Spleen (tissue), 11 donors: ENCODE measurements at regions not wholly inside any gene's neighbourhood (a gene's known extent, or its start where the extent isn't known, plus 50 kb on each side); places are given as distances from the start of the nearest gene placed in this dataset.

Experiments used
- DNase-seq: peaks from one replicate; pipeline ENCODE4 v3.0.0-alpha.2; 2020
- H3K27ac ChIP-seq, 8 donors: fragments of 200-600 bp; sonication (generic) in 7 of 8; 1 replicate in 4 of 8; 2 replicates in 4 of 8; pipeline versions ENCODE4 v1.5.0 to v1.8.0; 2016 to 2021; ENCODE audit warnings: inconsistent platforms in 4 of 8, mild to moderate bottlenecking in 4 of 8, moderate library complexity in 1 of 8
- H3K27me3 ChIP-seq, 7 donors: fragments of 200-600 bp; sonication (generic) in 6 of 7; replicated peaks in 1 of 7; 1 replicate in 4 of 7; 2 replicates in 3 of 7; pipeline versions ENCODE4 v1.5.0 to v1.8.0; 2016 to 2021; ENCODE audit warnings: inconsistent platforms in 3 of 7, mild to moderate bottlenecking in 1 of 7
- H3K36me3 ChIP-seq, 6 donors: fragments of 200-600 bp; sonication (generic) in 5 of 6; 1 replicate in 4 of 6; 2 replicates in 2 of 6; pipeline versions ENCODE4 v1.5.0 to v1.8.0; 2016 to 2021; ENCODE audit warnings: inconsistent platforms in 2 of 6
- H3K4me1 ChIP-seq, 6 donors: fragments of 200-600 bp; sonication (generic) in 5 of 6; 1 replicate in 3 of 6; 2 replicates in 3 of 6; pipeline versions ENCODE4 v1.5.0 to v1.8.0; 2016 to 2021; ENCODE audit warnings: inconsistent platforms in 3 of 6
- H3K4me3 ChIP-seq, 8 donors: fragments of 200-600 bp; sonication (generic) in 7 of 8; 1 replicate in 4 of 8; 2 replicates in 4 of 8; pipeline versions ENCODE4 v1.5.0 to v1.8.0; 2016 to 2021; ENCODE audit warnings: inconsistent platforms in 4 of 8, mild to moderate bottlenecking in 4 of 8, moderate library complexity in 2 of 8
- H3K9me3 ChIP-seq, 8 donors: fragments of 200-600 bp; sonication (generic) in 7 of 8; 1 replicate in 4 of 8; 2 replicates in 4 of 8; pipeline versions ENCODE4 v1.5.0 to v1.8.0; 2016 to 2021; ENCODE audit warnings: inconsistent platforms in 4 of 8
- POLR2A ChIP-seq, 3 donors: fragments of 450-650 bp; IDR thresholded peaks; one replicate each; pipeline ENCODE4 v1.5.1; 2017; ENCODE audit warnings: antibody characterized with exemption in 3 of 3, mild to moderate bottlenecking in 1 of 3
- POLR2AphosphoS5 ChIP-seq, 3 donors: sonication (generic); formaldehyde crosslinking; IDR thresholded peaks; one replicate each; pipeline ENCODE4 v1.5.1; 2017; ENCODE audit warnings: antibody characterized with exemption in 3 of 3
- WGBS, 5 donors: extraction: QIAGEN DNeasy Blood & Tissue Kit in 3 of 5; methylation state at CpG; one replicate each; pipeline versions ENCODE4 v1.1.5 to v1.1.7; 2013 to 2018; 5-methylcytosine and 5-hydroxymethylcytosine counted together
- intact Hi-C: fragments of 100-400 bp; cut with DNase I; formaldehyde crosslinking; loops from one replicate; pipeline ENCODE4 v1.15.0; 2023; ENCODE audit warnings: low total_unique reads
- TF ChIP-seq, protein P1 (sequence below), 11 experiments: fragments of 200-600 bp in 7 of 11; fragments of 450-650 bp in 4 of 11; sonication (generic) in 4 of 11; IDR thresholded peaks in 8 of 11; conservative IDR thresholded peaks in 3 of 11; 1 replicate in 7 of 11; 2 replicates in 4 of 11; pipeline versions ENCODE4 v1.4.0 to v1.8.0; 2016 to 2021; ENCODE audit warnings: antibody characterized with exemption in 11 of 11, inconsistent platforms in 4 of 11, mild to moderate bottlenecking in 1 of 11
- donor health status: healthy with polysubstance abuse.
- donor health status: DM: no; HTN: no; CAD: no; lungs with moderate emphysema.
- donor health status: DM: no; HTN: no; CAD: no.
- donor health status: Bipolar disorder and iron deficiency.
- donor health status: healthy.
- donor health status: DM: no; HTN: no; CAD: no.
- donor health status: DM: yes; HTN: yes; CAD: no.

GRCh38 chr6:18326001-18326400 lies 61.1 kb upstream of the RNF144B start:
- 57 to 80% (median 61%) methylated on average over 2 of the region's 2 CpGs for WGBS, 5 donors
- peaks cover 0 to 46% (median 18%) of the 10 kb centered on the region in 6 donors for H3K4me1 ChIP-seq
- intact Hi-C loops = no loop called here

DNA sequence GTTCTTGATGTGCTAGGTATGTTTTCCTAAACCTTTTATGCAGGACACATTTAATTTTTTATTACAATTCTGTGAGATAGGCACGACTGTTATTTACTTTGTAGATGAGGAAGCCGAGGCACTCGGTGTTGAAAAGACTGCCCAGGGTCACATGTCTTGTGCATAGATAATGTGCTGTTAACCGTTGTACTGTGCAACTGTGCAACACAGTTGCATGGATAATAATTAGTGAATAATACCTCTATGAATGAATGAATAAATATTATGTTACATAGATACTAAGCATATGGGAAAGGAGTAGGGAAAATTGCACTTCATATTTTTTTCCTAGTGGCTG lies 60.3 kb upstream of the DEK start:
- H3K4me3 ChIP-seq = no peak overlapping the region
- no peak for TF ChIP-seq POLR2AphosphoS5 (IDR thresholded peaks at IDR 0.05)
- no peak for TF ChIP-seq POLR2A (IDR thresholded peaks at IDR 0.05)
- TF ChIP-seq, protein P1, sequence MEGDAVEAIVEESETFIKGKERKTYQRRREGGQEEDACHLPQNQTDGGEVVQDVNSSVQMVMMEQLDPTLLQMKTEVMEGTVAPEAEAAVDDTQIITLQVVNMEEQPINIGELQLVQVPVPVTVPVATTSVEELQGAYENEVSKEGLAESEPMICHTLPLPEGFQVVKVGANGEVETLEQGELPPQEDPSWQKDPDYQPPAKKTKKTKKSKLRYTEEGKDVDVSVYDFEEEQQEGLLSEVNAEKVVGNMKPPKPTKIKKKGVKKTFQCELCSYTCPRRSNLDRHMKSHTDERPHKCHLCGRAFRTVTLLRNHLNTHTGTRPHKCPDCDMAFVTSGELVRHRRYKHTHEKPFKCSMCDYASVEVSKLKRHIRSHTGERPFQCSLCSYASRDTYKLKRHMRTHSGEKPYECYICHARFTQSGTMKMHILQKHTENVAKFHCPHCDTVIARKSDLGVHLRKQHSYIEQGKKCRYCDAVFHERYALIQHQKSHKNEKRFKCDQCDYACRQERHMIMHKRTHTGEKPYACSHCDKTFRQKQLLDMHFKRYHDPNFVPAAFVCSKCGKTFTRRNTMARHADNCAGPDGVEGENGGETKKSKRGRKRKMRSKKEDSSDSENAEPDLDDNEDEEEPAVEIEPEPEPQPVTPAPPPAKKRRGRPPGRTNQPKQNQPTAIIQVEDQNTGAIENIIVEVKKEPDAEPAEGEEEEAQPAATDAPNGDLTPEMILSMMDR (IDR thresholded peaks at IDR 0.05 in 8 of 11, conservative IDR thresholded peaks at IDR 0.05 in 3 of 11) = no peak
- H3K36me3 ChIP-seq = no peaks in the 10 kb centered on the region
- H3K27ac ChIP-seq = no peak overlapping the region
- no peaks in the 10 kb centered on the region for H3K27me3 ChIP-seq
- DNase-seq = no peak
- WGBS, 5 donors = 45 to 71% (median 54%) methylated on average over 4 of the region's 4 CpGs
- H3K4me1 ChIP-seq = peaks cover 0 to 33% (median 13%) of the 10 kb centered on the region in 6 donors
- intact Hi-C loops = loop anchor here (2.0 kb wide), 1 partner anchor 180 kb away; no protein-coding TSS in a partner anchor
- H3K9me3 ChIP-seq = no peaks in the 10 kb centered on the region

More at GRCh38 chr6:18326001-18326400, 61.1 kb upstream of the RNF144B start:
- no peak for DNase-seq
- Histone ChIP-seq H3K27me3 (no peaks in the 10 kb centered on the region), H3K27ac (no peak overlapping the region), H3K36me3 (no peaks in the 10 kb centered on the region), H3K9me3 (no peaks in the 10 kb centered on the region), H3K4me3 (no peak overlapping the region)
- TF ChIP-seq POLR2AphosphoS5 (IDR thresholded peaks at IDR 0.05) = no peak
- no peak for TF ChIP-seq POLR2A (IDR thresholded peaks at IDR 0.05)
- TF ChIP-seq, protein P1 (IDR thresholded peaks at IDR 0.05 in 8 of 11, conservative IDR thresholded peaks at IDR 0.05 in 3 of 11) = no peak

GRCh38 chr6:18323935-18324705 lies 59.8 kb upstream of the DEK start:
- Histone ChIP-seq H3K27ac (no peak overlapping the region), H3K4me3 (no peak overlapping the region), H3K27me3 (no peaks in the 10 kb centered on the region), H3K9me3 (no peaks in the 10 kb centered on the region), H3K36me3 (no peaks in the 10 kb centered on the region), H3K4me1 (peaks cover 0 to 27% (median 8%) of the 10 kb centered on the region in 6 donors)
- 33 to 39% (median 37%) methylated on average over 8 of the region's 8 CpGs for WGBS, 5 donors
- no peak for TF ChIP-seq POLR2A (IDR thresholded peaks at IDR 0.05)
- TF ChIP-seq, protein P1 (IDR thresholded peaks at IDR 0.05 in 8 of 11, conservative IDR thresholded peaks at IDR 0.05 in 3 of 11) = peak; percentile 53 to 84 (median 75)
- intact Hi-C loops = loop anchor here (2.0 kb wide), 1 partner anchor 181 kb away; no protein-coding TSS in a partner anchor
- DNase-seq = no peak

GRCh38 chr6:18317850-18318249 lies 53.5 kb upstream of the DEK start:
- Histone ChIP-seq H3K4me3 (no peak overlapping the region), H3K9me3 (no peaks in the 10 kb centered on the region), H3K36me3 (no peaks in the 10 kb centered on the region), H3K27me3 (no peaks in the 10 kb centered on the region), H3K27ac (no peak overlapping the region), H3K4me1 (no peaks in the 10 kb centered on the region)
- 0 to 59% (median 0%) methylated on average over 1 of the region's 1 CpG for WGBS, 5 donors
- no peak for TF ChIP-seq POLR2A (IDR thresholded peaks at IDR 0.05)
- TF ChIP-seq, protein P1 (IDR thresholded peaks at IDR 0.05 in 8 of 11, conservative IDR thresholded peaks at IDR 0.05 in 3 of 11) = no peak
- TF ChIP-seq POLR2AphosphoS5 (IDR thresholded peaks at IDR 0.05) = no peak
- intact Hi-C loops = no loop called here
- no peak for DNase-seq
